Neural crest cell (in vitro differentiated cells): ENCODE measurements at regions not wholly inside any gene's neighbourhood (a gene's known extent, or its start where the extent isn't known, plus 50 kb on each side); places are given as distances from the start of the nearest gene placed in this dataset.
A peak's percentile ranks its signal among the peaks of the same experiment; 100 is the strongest.

Source experiments
- DNase-seq: peaks from one replicate; pipeline ENCODE4 v3.0.0; 2021; ENCODE audit warnings: low read depth, mixed read lengths, low spot score
- H3K27ac Mint-ChIP-seq: one replicate; pipeline ENCODE4 v1.8.0; 2021; ENCODE audit warnings: mild to moderate bottlenecking, mixed read lengths; ENCODE audit not compliant: unreplicated experiment
- H3K27me3 Mint-ChIP-seq: 2 replicates; pipeline ENCODE4 v1.8.0; 2021; ENCODE audit warnings: low read depth, mild to moderate bottlenecking, mixed read lengths
- H3K36me3 Mint-ChIP-seq: 2 replicates; pipeline ENCODE4 v1.8.0; 2021; ENCODE audit warnings: low read depth, mild to moderate bottlenecking, mixed read lengths
- H3K4me1 Mint-ChIP-seq: 2 replicates; pipeline ENCODE4 v1.8.0; 2021; ENCODE audit warnings: mixed read lengths
- H3K4me3 Mint-ChIP-seq: one replicate; pipeline ENCODE4 v1.8.0; 2021; ENCODE audit warnings: mild to moderate bottlenecking, mixed read lengths
- H3K9me3 Mint-ChIP-seq: 2 replicates; pipeline ENCODE4 v1.8.0; 2021; ENCODE audit warnings: mixed read lengths
- CTCF ChIP-seq: fragments of 200-600 bp; sonication (generic); conservative IDR thresholded peaks from 2 replicates; pipeline ENCODE4 v1.5.0; 2021; ENCODE audit warnings: antibody characterized with exemption, mild to moderate bottlenecking

GRCh38 chr2:42861321-42861720 lies 68.9 kb upstream of the HAAO start:
- H3K4me1 Mint-ChIP-seq: peaks cover 13% of the 10 kb centered on the region
- no peak overlapping the region for H3K4me3 Mint-ChIP-seq
- H3K27me3 Mint-ChIP-seq: no peaks in the 10 kb centered on the region
- no peaks in the 10 kb centered on the region for H3K36me3 Mint-ChIP-seq
- peaks cover 6% of the 10 kb centered on the region for H3K9me3 Mint-ChIP-seq
- TF ChIP-seq CTCF: no peak
- H3K27ac Mint-ChIP-seq: no peak overlapping the region
- no peak for DNase-seq

- TF ChIP-seq CTCF: no peak
- Mint-ChIP-seq H3K27me3 (no peaks in the 10 kb centered on the region), H3K9me3 (peaks cover 6% of the 10 kb centered on the region), H3K27ac (no peak overlapping the region), H3K4me1 (peaks cover 13% of the 10 kb centered on the region), H3K4me3 (no peak overlapping the region), H3K36me3 (no peaks in the 10 kb centered on the region)
- no peak for DNase-seq
These were observed 68.1 kb upstream of the HAAO start for GRCh38 chr2:42860319-42861094.

GRCh38 chr2:42859791-42860190 lies 67.4 kb upstream of the HAAO start:
- H3K27me3 Mint-ChIP-seq: no peaks in the 10 kb centered on the region
- H3K36me3 Mint-ChIP-seq: no peaks in the 10 kb centered on the region
- peaks cover 13% of the 10 kb centered on the region for H3K4me1 Mint-ChIP-seq
- no peak overlapping the region for H3K4me3 Mint-ChIP-seq
- no peak for DNase-seq
- no peak overlapping the region for H3K27ac Mint-ChIP-seq
- no peak for TF ChIP-seq CTCF
- peaks cover 6% of the 10 kb centered on the region for H3K9me3 Mint-ChIP-seq

- H3K36me3 Mint-ChIP-seq: no peaks in the 10 kb centered on the region
- H3K4me3 Mint-ChIP-seq: no peak overlapping the region
- peaks cover 20% of the 10 kb centered on the region for H3K4me1 Mint-ChIP-seq
- H3K27me3 Mint-ChIP-seq: no peaks in the 10 kb centered on the region
- peaks cover 6% of the 10 kb centered on the region for H3K9me3 Mint-ChIP-seq
- TF ChIP-seq CTCF: peak; percentile 96
- H3K27ac Mint-ChIP-seq: no peak overlapping the region
- DNase-seq: peak; percentile 92
These were observed 66.7 kb upstream of the HAAO start for GRCh38 chr2:42859006-42859552.

- no peak overlapping the region for H3K27ac Mint-ChIP-seq
These were observed 66.0 kb upstream of the HAAO start for GRCh38 chr2:42858140-42859005.

More at GRCh38 chr2:42858140-42859005, 66.0 kb upstream of the HAAO start:
- H3K27me3 Mint-ChIP-seq: no peaks in the 10 kb centered on the region
- H3K36me3 Mint-ChIP-seq: no peaks in the 10 kb centered on the region
- peaks cover 6% of the 10 kb centered on the region for H3K9me3 Mint-ChIP-seq
- no peak for DNase-seq
- peaks cover 26% of the 10 kb centered on the region for H3K4me1 Mint-ChIP-seq
- no peak for TF ChIP-seq CTCF
- H3K4me3 Mint-ChIP-seq: no peak overlapping the region
